ENCODE measurements at regions not wholly inside any gene's neighbourhood (a gene's known extent, or its start where the extent isn't known, plus 50 kb on each side); places are given as distances from the start of the nearest gene placed in this dataset.

DNA sequence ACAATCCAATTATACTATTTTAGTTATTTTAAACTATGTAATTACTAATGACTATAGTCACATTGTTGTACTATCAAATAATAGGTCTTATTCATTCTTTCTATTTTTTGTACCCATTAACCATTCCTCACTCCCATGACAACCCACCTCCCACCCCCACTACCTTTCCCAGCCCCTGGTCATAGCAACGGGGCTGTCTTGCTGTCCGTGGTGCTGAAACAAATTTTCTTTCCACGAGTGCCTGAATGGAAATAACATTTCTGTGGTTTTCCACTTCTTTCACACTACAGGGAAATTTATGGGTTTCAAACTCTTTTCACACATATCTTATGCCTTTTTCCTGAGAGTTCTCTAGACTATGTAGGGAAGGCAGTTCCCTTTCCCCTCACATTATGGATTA is 326.6 kb downstream of the PHKB start:
- no peak for TF ChIP-seq POLR2A (IDR thresholded peaks at IDR 0.05)
- TF ChIP-seq, protein P1, sequence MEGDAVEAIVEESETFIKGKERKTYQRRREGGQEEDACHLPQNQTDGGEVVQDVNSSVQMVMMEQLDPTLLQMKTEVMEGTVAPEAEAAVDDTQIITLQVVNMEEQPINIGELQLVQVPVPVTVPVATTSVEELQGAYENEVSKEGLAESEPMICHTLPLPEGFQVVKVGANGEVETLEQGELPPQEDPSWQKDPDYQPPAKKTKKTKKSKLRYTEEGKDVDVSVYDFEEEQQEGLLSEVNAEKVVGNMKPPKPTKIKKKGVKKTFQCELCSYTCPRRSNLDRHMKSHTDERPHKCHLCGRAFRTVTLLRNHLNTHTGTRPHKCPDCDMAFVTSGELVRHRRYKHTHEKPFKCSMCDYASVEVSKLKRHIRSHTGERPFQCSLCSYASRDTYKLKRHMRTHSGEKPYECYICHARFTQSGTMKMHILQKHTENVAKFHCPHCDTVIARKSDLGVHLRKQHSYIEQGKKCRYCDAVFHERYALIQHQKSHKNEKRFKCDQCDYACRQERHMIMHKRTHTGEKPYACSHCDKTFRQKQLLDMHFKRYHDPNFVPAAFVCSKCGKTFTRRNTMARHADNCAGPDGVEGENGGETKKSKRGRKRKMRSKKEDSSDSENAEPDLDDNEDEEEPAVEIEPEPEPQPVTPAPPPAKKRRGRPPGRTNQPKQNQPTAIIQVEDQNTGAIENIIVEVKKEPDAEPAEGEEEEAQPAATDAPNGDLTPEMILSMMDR (IDR thresholded peaks at IDR 0.05), result no peak
- Histone ChIP-seq H3K4me3 (no peak overlapping the region), H3K27me3 (no peaks in the 10 kb centered on the region), H3K36me3 (no peaks in the 10 kb centered on the region), H3K27ac (no peak overlapping the region), H3K9me3 (peaks cover 0 to 11% (median 4%) of the 10 kb centered on the region in 4 donors), H3K4me1 (no peaks in the 10 kb centered on the region)
- DNase-seq, result no peak

DNA sequence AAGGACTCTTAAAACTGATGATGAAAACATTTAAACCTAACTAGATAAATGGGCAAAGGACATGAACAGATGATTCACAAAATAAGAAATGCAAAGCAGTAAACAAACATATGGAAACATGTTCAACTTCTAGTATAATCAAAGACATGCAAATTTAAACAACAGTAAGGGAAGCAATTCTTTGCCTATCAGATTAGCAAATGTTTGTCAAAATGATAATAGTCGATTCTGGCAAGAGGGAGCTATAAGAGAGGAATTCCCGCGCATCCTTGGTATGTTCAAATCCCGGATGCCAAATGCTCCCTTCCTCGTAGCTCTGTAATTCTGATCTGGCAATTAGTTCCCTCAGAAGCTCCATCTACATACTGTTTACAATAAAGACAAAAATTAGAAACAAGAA is 320.5 kb downstream of the PHKB start:
- no peak for TF ChIP-seq POLR2A (IDR thresholded peaks at IDR 0.05)
- TF ChIP-seq, protein P1 (IDR thresholded peaks at IDR 0.05), result no peak
- Histone ChIP-seq H3K4me1 (no peaks in the 10 kb centered on the region), H3K27me3 (no peaks in the 10 kb centered on the region), H3K36me3 (no peaks in the 10 kb centered on the region), H3K4me3 (no peak overlapping the region), H3K9me3 (no peaks in the 10 kb centered on the region), H3K27ac (no peak overlapping the region)
- DNase-seq, result no peak

DNA sequence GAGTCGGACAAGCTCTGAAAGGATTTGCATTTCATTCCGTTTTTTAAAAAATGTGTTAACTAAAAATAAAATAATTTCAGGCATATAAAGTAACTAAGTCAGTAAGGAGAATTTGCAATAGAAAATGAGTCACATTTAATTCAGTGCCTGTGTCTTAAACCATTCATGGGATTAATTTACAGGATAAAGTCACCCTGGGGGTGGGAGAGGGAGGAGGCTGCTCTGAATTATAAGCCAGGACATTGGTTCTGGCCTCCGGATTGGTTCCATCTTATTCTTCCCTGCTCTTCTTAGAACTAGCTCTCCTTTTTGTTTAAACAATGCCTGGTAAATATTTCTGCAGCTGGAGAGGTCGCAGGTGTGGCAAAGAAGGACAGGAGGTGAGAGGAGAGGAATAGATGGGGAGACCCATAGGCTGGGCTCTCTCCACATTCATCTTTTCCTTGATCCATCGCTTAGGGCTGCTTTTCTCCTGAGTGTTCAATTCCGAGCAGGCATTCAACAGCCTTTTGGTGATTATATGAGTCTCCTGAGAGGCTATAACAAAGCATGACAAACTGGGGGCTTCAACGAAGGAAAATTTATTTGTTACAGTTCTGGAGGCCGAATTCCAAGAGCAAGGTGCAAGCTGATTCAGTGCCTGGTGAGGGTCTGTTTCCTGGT is 319.2 kb downstream of the PHKB start:
- no peak for TF ChIP-seq POLR2A (IDR thresholded peaks at IDR 0.05)
- TF ChIP-seq, protein P1 (IDR thresholded peaks at IDR 0.05), result no peak
- Histone ChIP-seq H3K36me3 (no peaks in the 10 kb centered on the region), H3K4me3 (no peak overlapping the region), H3K27me3 (no peaks in the 10 kb centered on the region), H3K27ac (no peak overlapping the region), H3K4me1 (no peaks in the 10 kb centered on the region), H3K9me3 (no peaks in the 10 kb centered on the region)
- no peak for DNase-seq

DNA sequence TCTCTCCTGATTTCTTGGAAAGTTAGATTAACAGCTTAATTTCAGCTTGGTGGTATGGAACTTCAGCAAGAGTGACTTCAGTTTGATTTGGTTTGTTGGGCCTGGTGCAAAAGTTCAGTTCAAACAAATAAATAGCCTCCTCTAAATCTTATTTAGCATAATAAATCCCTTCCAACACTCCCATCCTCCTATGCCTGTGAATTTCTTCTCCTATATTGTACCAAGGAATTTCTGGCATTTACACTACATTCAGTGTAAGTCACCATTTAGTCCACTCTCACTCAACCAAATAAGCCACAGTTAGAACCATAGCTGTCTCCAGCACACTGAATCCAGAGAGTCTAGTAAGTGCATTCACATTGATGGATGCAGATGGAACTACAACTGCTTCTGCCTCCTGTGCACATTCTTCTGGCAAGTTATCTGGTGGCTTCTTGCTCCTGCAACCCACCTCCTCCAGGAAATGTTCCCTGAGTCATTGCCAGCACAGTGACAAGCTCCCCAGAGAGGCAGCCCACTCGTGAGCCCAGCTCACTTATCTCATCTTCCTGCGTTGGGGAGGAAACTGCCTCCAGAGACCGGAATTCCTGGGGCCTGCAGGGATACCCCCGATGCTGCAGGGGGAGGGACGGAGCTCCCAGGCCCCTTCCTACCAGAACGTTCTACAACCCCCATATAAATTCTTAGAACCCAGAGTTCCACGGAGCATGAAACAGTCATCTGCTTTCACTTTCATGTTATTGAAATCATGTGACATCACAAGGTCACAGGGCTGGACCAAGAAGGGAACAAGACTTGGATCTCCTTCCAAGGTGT is 318.3 kb downstream of the PHKB start:
- Histone ChIP-seq H3K4me3 (peak overlapping the region; percentile 24 to 43 (median 36)), H3K27me3 (no peaks in the 10 kb centered on the region), H3K36me3 (no peaks in the 10 kb centered on the region), H3K4me1 (no peaks in the 10 kb centered on the region), H3K9me3 (no peaks in the 10 kb centered on the region), H3K27ac (no peak overlapping the region)
- TF ChIP-seq, protein P1 (IDR thresholded peaks at IDR 0.05), result no peak
- no peak for TF ChIP-seq POLR2A (IDR thresholded peaks at IDR 0.05)
- no peak for DNase-seq

DNA sequence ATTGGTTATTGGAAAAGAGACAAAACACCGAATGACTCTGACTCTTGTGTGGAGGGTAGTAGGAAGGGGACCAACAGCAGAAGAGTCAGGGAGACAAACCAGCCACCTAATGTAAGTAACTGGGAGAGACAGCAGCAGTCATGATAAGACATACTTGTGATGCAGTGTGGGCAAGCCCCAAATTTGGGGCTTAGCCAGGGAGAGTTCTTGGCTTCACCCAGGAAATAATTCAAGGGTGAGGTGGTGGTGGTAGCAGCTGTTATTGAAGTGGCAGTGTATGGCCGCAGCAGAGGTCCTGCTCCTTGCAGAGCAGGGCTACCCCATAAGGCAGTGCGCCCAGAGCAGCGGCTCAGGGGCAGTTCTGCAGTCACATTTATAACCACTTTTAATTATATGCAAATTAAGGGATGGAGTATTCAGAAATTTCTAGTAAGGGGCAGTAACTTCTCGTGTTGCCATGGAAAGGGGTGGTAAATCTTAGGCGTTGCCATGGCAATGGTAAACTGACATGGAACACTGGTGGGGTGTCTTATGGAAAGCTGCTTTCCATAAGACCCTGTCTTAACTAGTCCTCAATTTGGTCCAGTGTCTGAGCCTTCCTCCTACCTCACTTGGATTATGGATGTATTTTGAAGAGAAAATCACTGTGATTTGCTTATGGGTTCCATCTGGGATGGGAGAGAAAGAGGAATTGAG is 317.1 kb downstream of the PHKB start:
- no peaks in the 10 kb centered on the region for H3K36me3 ChIP-seq
- no peak overlapping the region for H3K27ac ChIP-seq
- DNase-seq, result no peak
- H3K4me1 ChIP-seq, result no peaks in the 10 kb centered on the region
- no peak for TF ChIP-seq POLR2A (IDR thresholded peaks at IDR 0.05)
- TF ChIP-seq, protein P1 (IDR thresholded peaks at IDR 0.05), result no peak
- H3K27me3 ChIP-seq, result no peaks in the 10 kb centered on the region
- H3K4me3 ChIP-seq, result no peak overlapping the region
- H3K9me3 ChIP-seq, result no peaks in the 10 kb centered on the region
